ENCODE measurements at regions not wholly inside any gene's neighbourhood (a gene's known extent, or its start where the extent isn't known, plus 50 kb on each side); places are given as distances from the start of the nearest gene placed in this dataset.

- no peak for TF ChIP-seq CTCF (IDR thresholded peaks at IDR 0.05; ENCODE audit: low read depth, low read length, poor library complexity, severe bottlenecking)
- no peak for TF ChIP-seq EZH2phosphoT487 (IDR thresholded peaks at IDR 0.05; ENCODE audit: borderline replicate concordance, low read length)
Measured at GRCh38 chr5:121171834-121172233, 679.8 kb upstream of the FTMT start.
